ENCODE measurements at regions not wholly inside any gene's neighbourhood (a gene's known extent, or its start where the extent isn't known, plus 50 kb on each side); places are given as distances from the start of the nearest gene placed in this dataset.

DNA sequence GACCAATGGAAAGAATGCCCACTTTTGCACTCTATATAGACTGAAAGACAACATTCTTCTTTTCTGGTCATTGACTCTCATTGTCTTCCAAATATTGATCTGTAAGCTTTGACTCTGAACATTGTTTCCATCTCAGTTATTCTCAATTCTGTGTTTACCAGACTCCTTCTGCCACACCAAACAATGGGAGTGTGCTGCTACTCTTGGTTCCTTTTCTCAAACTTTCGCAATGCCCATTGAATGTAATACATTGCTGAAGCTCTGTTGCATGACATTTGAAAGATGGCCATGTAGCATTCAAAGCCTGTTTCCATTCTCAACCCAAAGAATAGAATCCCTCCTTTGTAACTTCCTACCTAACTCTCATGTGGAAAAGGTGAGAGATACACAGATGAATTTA lies 136.2 kb downstream of the BTC start:
- TF ChIP-seq, protein P1, sequence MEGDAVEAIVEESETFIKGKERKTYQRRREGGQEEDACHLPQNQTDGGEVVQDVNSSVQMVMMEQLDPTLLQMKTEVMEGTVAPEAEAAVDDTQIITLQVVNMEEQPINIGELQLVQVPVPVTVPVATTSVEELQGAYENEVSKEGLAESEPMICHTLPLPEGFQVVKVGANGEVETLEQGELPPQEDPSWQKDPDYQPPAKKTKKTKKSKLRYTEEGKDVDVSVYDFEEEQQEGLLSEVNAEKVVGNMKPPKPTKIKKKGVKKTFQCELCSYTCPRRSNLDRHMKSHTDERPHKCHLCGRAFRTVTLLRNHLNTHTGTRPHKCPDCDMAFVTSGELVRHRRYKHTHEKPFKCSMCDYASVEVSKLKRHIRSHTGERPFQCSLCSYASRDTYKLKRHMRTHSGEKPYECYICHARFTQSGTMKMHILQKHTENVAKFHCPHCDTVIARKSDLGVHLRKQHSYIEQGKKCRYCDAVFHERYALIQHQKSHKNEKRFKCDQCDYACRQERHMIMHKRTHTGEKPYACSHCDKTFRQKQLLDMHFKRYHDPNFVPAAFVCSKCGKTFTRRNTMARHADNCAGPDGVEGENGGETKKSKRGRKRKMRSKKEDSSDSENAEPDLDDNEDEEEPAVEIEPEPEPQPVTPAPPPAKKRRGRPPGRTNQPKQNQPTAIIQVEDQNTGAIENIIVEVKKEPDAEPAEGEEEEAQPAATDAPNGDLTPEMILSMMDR (conservative IDR thresholded peaks at IDR 0.05; ENCODE audit: low read length), result no peak
- TF ChIP-seq EZH2phosphoT487 (IDR thresholded peaks at IDR 0.05; ENCODE audit: borderline replicate concordance), result no peak

All from Loucy (cell line).